ENCODE measurements at regions not wholly inside any gene's neighbourhood (a gene's known extent, or its start where the extent isn't known, plus 50 kb on each side); places are given as distances from the start of the nearest gene placed in this dataset.

DNA sequence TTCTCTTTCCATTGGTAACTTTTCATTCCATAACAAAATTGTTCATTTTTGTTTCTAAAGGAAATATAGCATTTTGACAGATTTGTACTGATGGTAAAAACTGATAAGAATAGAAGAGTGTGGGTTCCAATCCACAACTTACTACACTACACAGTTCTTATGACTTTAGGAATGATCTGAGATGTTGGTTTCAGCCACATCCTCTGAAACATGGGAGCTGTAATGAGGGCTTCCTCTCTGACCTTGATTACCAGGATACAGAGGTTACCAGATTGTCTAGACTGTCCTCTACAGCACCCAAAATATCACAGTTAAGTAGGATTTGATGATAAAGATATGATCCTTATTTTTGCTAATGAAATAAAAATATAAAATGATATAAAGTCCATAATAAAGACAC is 1184.6 kb downstream of the FLRT2 start:
- TF ChIP-seq, protein P1, sequence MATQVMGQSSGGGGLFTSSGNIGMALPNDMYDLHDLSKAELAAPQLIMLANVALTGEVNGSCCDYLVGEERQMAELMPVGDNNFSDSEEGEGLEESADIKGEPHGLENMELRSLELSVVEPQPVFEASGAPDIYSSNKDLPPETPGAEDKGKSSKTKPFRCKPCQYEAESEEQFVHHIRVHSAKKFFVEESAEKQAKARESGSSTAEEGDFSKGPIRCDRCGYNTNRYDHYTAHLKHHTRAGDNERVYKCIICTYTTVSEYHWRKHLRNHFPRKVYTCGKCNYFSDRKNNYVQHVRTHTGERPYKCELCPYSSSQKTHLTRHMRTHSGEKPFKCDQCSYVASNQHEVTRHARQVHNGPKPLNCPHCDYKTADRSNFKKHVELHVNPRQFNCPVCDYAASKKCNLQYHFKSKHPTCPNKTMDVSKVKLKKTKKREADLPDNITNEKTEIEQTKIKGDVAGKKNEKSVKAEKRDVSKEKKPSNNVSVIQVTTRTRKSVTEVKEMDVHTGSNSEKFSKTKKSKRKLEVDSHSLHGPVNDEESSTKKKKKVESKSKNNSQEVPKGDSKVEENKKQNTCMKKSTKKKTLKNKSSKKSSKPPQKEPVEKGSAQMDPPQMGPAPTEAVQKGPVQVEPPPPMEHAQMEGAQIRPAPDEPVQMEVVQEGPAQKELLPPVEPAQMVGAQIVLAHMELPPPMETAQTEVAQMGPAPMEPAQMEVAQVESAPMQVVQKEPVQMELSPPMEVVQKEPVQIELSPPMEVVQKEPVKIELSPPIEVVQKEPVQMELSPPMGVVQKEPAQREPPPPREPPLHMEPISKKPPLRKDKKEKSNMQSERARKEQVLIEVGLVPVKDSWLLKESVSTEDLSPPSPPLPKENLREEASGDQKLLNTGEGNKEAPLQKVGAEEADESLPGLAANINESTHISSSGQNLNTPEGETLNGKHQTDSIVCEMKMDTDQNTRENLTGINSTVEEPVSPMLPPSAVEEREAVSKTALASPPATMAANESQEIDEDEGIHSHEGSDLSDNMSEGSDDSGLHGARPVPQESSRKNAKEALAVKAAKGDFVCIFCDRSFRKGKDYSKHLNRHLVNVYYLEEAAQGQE (IDR thresholded peaks at IDR 0.05; ENCODE audit: borderline replicate concordance in 1 of 2, low read depth in 1 of 2, low read length in 2 of 2) = no peak
- TF ChIP-seq ZFP37 (CRISPR knock-in tag; IDR thresholded peaks at IDR 0.05; ENCODE audit: borderline replicate concordance) (no peak), SMC3 (IDR thresholded peaks at IDR 0.05; ENCODE audit: low read length) (no peak), TBX3 (IDR thresholded peaks at IDR 0.05; ENCODE audit: borderline replicate concordance) (no peak), ZNF207 (IDR thresholded peaks at IDR 0.05; ENCODE audit: borderline replicate concordance) (no peak), CHD2 (IDR thresholded peaks at IDR 0.05; ENCODE audit: low read depth, low read length) (no peak)
- TF ChIP-seq, protein P2, sequence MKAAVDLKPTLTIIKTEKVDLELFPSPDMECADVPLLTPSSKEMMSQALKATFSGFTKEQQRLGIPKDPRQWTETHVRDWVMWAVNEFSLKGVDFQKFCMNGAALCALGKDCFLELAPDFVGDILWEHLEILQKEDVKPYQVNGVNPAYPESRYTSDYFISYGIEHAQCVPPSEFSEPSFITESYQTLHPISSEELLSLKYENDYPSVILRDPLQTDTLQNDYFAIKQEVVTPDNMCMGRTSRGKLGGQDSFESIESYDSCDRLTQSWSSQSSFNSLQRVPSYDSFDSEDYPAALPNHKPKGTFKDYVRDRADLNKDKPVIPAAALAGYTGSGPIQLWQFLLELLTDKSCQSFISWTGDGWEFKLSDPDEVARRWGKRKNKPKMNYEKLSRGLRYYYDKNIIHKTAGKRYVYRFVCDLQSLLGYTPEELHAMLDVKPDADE (CRISPR knock-in tag; IDR thresholded peaks at IDR 0.05) = no peak
- TF ChIP-seq, protein P3, sequence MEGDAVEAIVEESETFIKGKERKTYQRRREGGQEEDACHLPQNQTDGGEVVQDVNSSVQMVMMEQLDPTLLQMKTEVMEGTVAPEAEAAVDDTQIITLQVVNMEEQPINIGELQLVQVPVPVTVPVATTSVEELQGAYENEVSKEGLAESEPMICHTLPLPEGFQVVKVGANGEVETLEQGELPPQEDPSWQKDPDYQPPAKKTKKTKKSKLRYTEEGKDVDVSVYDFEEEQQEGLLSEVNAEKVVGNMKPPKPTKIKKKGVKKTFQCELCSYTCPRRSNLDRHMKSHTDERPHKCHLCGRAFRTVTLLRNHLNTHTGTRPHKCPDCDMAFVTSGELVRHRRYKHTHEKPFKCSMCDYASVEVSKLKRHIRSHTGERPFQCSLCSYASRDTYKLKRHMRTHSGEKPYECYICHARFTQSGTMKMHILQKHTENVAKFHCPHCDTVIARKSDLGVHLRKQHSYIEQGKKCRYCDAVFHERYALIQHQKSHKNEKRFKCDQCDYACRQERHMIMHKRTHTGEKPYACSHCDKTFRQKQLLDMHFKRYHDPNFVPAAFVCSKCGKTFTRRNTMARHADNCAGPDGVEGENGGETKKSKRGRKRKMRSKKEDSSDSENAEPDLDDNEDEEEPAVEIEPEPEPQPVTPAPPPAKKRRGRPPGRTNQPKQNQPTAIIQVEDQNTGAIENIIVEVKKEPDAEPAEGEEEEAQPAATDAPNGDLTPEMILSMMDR (CRISPR knock-in tag; IDR thresholded peaks at IDR 0.05) = no peak
